NT2/D1 (cell line): ENCODE measurements at regions not wholly inside any gene's neighbourhood (a gene's known extent, or its start where the extent isn't known, plus 50 kb on each side); places are given as distances from the start of the nearest gene placed in this dataset.
"Not testable (repeated sequence)": the region's sequence is repeated elsewhere in the genome, so short reads cannot be mapped to it uniquely, and the experiment has no call there.

Experiments
- YY1 ChIP-seq: IDR thresholded peaks from 2 replicates; pipeline ENCODE4 v1.6.1; 2011; ENCODE audit not compliant: insufficient read length, insufficient read depth
- ZNF274 ChIP-seq: IDR thresholded peaks from 2 replicates; pipeline ENCODE4 v1.6.1; 2011; ENCODE audit warnings: mild to moderate bottlenecking, low read depth, low read length

- TF ChIP-seq YY1, ZNF274: not testable (repeated sequence)
Observed at GRCh38 chr20:19921829-19922228, 95.3 kb upstream of the NAA20 start.
